ENCODE measurements at regions not wholly inside any gene's neighbourhood (a gene's known extent, or its start where the extent isn't known, plus 50 kb on each side); places are given as distances from the start of the nearest gene placed in this dataset.

GRCh38 chr1:83017276-83017675 is 981.7 kb downstream of the TTLL7 start:
- DNase-seq: no peak

- no peak for DNase-seq
Observed at GRCh38 chr1:83016354-83016849, 982.5 kb downstream of the TTLL7 start.

DNA sequence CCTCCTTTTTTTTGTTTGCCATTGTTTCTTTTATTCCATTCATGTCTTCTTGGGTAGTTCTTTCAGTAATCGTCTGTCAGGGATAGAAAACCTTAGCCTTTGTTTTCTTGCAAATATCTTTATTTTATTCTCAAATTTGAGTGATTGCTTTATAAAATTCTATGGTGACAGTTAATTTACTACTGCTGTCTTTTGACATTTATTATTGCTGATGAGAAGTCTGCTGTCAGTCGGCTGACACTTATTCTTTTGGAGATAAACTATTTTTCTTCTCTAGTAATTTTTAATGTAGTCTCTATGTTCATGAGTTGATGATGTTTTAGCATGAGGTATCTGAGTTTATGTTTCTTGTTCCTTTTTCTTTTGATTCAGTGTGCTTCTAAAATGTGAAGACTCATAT is 983.8 kb downstream of the TTLL7 start:
- DNase-seq: no peak

- no peak for DNase-seq
Observed at GRCh38 chr1:83012950-83013349, 986.0 kb downstream of the TTLL7 start.

- no peak for DNase-seq
Observed at GRCh38 chr1:83011265-83011664, 987.7 kb downstream of the TTLL7 start.

DNA sequence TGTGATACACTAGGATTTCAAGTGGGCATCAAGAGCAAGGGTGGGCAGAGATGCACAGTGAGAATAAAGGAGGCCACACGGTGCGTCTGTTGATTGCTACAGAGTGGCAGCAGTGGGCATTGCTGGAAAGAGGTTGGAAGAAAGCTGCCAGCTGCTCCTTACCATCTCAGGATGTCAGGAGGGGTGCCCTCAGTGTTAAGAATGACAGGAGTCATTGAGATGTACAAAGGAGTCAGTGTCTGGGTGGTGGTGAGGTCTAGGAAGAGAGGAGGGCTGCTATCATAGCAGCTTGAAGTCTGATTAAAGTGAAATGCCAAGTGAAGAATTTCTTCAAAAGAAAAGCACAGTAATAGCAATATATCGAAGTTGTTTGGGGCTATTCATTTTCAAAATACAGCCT is 992.7 kb downstream of the TTLL7 start:
- DNase-seq: no peak

DNA sequence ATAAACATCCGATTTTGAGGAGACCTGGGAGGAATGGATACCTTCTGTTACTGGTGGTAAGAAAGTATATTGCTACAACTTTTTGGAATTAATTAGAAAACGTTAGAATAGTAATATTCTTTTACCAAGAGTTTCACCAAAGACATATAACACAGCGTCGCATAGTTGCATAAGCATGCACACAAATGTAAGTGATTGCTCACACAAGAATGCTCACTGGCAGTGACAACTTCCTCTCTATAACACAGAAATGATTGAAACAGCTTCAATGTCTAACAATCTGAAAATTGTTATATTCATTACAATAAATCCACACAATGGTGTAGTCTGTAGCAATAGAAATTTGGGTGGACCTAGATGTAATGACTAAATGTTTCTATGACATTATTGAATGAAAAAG is 998.6 kb downstream of the TTLL7 start:
- no peak for DNase-seq

- DNase-seq: no peak
Observed at GRCh38 chr1:82995951-82996350, 1003.0 kb downstream of the TTLL7 start.

DNA sequence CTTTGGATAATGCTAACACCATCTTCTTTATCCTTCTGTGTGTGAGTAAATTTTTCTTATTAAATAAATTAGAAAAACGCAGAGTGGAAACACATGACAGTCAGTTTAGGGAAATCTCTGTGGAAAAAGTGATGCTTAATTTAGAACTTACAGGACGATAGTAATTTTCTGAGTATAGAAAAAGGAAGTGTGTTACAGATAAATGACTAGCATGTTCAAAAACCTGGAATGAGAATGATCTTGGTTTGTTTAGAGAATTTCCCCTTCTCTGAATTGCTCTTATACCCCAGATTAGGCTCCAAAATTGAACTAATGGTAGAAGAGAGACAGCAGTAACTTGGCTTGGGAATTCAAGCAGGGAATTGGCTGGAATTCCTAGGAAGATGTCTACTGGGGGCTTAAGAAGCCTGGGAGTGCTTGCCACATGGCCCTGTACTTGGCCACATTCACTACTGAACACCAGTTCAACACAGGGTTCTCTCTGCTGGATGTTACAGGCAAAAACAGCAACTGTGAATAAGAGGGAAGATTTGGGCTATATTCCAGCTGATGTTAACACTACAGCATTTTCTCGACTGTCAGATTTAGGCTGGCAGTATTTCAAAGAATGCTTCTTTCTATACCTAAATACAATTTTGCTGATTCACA is 1004.2 kb downstream of the TTLL7 start:
- DNase-seq: no peak

DNA sequence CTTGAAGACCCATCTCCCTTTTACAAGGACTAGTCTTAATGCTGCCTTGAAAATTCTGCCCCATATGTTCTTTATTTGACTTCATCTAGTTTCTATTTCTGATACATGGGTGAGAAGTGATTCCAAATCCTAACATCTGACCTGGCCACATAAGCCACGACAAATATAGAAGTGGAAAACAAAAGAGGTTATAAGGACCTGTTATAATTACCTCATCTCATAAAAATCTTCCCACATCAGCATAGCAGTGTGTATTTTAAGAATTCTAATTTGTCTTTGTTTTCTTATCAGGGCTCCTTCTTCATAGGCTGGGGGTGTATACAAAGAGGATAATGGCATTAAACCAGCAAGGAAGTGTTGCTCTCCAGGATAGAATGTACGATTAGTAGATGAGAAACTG is 1007.4 kb downstream of the TTLL7 start:
- no peak for DNase-seq

GRCh38 chr1:82979593-82980236 is 1019.2 kb downstream of the TTLL7 start:
- DNase-seq: no peak

DNA sequence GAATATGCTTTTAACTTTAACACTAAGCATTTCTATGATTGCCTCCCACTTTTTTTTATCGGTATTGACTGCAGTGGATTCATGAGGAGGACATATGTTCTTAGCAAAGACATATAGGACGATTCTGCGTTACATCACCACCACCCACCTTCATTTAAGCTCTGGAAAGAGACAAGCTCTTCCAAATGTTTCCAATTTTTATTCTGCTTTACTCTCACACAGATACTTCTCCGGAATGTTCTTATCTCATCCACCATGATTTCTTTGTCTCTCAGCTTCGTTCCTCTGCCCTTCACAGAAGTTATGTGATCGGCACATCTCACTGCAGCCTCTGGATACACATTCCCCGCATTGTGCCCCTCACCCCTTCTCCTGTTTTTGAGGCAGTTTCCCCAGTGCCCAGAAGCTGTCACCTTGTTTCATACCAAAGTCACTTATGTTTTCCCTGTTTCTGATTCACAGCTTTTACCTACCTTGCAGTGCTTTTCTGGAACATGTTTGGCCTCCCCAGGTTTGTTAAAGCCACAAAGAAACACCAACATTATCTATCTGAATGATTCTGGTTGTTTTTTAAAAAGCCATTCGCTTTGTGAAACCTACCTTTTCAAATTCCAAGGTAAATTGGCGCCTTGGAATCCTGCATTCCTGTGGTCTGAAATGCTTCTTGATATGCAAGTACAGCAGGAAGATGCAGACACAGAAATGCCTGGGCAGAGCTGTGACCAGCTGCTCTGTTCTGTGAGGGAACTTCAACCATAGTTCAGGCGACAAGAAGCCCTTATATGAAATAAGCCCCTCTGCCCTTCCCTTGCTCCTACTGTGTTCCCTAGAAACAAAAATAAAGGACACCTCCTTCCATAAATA is 1020.2 kb downstream of the TTLL7 start:
- DNase-seq: no peak

DNA sequence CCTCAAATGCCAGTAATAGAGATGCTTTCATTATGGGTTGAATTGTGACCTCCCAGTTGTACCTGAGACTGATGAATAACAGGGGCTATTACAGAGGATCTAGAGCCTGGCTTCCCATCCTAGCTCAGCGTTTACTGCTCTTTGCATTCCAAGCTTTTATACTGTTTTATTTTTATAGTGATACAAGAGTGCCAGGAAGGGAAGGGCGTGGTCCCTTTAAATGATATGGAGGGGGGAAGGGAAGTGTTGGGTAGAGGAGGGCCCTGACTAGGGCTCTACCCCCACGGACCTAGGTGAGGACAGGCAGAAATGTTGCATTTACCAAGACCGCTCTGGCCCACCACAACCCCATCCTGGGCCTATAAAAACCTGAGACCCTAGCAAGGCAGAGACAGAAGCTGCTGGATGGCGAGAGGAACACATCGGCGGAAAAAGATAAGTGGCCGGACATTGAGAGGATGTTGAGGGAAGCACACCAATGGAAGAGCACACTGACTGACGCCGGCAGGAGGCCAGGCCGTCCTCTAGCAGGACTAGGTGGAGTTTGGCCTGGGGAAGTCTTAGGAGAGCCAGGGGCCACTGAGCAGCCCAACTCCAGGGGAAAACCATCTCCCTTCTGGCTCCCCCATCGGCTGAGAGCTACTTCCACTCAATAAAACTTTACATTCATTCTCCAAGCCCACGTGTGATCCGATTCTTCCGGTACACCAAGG is 1025.9 kb downstream of the TTLL7 start:
- DNase-seq: no peak

GRCh38 chr1:82969340-82969739 is 1029.6 kb downstream of the TTLL7 start:
- no peak for DNase-seq

DNA sequence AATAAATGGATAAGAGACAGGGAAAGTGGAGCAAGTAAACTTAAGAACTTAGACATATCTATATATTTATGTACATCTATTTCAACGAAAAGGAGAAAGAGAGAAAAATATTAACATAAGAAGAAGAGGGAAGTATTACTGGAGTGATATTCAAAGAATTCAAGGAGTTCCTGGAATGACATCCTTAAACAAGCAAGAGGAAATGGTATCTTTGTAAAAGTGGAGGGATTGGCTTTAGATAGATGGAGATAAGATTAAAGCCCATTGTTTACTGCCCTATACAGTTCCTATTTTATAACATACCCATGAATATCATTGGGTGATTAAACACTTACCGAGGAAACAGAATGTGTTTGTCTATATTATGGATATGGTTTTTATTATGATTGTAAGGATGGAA is 1036.3 kb downstream of the TTLL7 start:
- no peak for DNase-seq

- no peak for DNase-seq
Observed at GRCh38 chr1:82950606-82951200, 1048.2 kb downstream of the TTLL7 start.

DNA sequence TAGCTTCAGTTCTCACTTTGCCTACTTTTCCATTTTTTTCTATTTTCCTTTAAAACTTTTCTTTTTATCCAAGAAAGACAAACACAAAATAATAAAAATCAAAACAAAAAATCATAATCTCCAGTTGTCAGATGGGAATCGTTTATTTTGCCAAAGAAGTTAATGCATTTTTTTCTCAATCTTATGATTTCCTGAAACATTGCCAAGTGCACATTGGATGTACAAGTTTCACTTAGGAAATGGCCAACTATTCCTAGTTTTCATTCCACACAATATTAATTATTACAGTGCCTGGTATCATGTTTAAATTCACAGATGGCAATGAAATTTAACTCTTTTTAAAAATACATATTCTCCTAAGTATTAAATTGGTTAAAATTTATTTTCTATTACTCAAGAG is 1050.5 kb downstream of the TTLL7 start:
- no peak for DNase-seq

- DNase-seq: no peak
Observed at GRCh38 chr1:82947278-82947677, 1051.7 kb downstream of the TTLL7 start.

DNA sequence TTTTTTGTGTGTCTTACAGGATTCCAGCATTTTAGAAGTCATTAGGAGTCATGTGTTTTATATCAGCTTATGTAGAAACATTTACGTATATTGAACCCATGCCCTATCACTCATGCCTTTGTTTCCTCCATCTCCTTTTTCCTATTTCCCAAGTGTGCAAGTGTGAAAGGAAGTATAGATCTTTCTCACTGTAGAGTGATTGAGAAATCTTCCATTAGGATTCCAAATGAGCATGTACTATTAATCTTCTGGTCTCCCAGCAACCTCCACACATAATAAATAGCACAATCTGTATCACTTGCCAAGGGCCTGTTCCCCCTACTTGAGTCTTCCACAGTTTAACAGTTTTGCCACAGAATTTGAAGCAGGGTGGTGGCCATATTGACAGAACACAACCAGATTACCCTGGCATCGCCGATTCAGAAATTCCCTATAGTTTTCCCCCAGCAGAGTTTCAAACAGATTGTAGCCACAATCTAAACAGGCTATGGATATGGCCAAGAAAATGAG is 1052.8 kb downstream of the TTLL7 start:
- DNase-seq: no peak

- no peak for DNase-seq
Observed at GRCh38 chr1:82944822-82945221, 1054.1 kb downstream of the TTLL7 start.

DNA sequence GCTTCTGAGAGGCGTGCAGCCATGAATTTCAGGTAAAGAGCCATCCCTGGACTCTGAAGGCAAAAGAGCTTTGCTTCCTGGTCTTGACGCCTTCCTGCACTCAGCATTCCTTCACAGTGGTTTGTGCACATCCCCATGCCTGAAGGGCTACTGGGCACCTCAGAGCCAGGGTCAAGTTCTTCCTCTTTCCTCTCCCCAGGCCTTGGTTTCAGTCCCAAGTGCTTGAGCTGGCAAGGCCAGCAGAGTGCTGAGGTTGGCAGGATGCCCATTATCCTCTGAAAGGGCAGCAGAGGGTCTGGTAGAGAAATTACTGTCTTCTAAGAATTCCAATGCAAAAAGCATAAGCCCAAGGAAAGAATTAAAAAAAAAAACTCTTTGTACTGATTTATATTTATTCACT is 1064.9 kb downstream of the TTLL7 start:
- no peak for DNase-seq

DNA sequence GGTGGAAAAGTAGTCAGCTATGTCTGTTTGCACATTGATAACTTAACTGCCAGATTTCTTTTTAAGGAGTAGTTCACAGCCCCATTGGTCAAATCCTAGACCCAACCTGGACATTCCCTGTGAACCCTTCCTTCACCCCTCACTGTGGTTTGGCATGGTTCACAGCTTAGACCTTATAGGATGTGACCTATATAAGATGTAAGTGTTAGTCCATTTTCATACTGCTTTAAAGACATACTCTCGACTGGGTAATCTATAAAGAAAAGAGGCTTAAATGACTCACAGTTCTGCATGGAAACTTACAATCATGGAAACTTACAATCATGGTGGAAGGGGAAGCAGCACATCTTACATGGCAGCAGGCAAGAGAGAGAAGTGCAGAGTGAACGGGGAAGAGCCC is 1066.2 kb downstream of the TTLL7 start:
- DNase-seq: no peak

- no peak for DNase-seq
Observed at GRCh38 chr1:82932207-82932606, 1066.7 kb downstream of the TTLL7 start.
